IPS DF 6.9 (cell line): ENCODE measurements at regions not wholly inside any gene's neighbourhood (a gene's known extent, or its start where the extent isn't known, plus 50 kb on each side); places are given as distances from the start of the nearest gene placed in this dataset.

Source experiments
- DNase-seq: peaks from one replicate; pipeline ENCODE4 v3.0.0-alpha.2; 2013; ENCODE audit warnings: low read depth, low spot score
- H3K27ac ChIP-seq: one replicate; pipeline ENCODE4 v1.5.1; 2013; ENCODE audit warnings: low read length, control low read depth
- H3K27me3 ChIP-seq: 2 replicates; pipeline ENCODE4 v1.6.1; 2013; ENCODE audit warnings: mild to moderate bottlenecking, low read length; ENCODE audit not compliant: control insufficient read depth, insufficient read depth
- H3K36me3 ChIP-seq: 2 replicates; pipeline ENCODE4 v1.6.1; 2013; ENCODE audit warnings: low read length; ENCODE audit not compliant: control insufficient read depth, insufficient read depth
- H3K4me1 ChIP-seq: 2 replicates; pipeline ENCODE4 v1.6.1; 2013; ENCODE audit warnings: low read length; ENCODE audit not compliant: control insufficient read depth, insufficient read depth
- H3K4me3 ChIP-seq: 2 replicates; pipeline ENCODE4 v1.5.1; 2013; ENCODE audit warnings: mild to moderate bottlenecking, low read length
- H3K9me3 ChIP-seq: 2 replicates; pipeline ENCODE4 v1.6.1; 2013; ENCODE audit warnings: low read length, inconsistent platforms; ENCODE audit not compliant: control insufficient read depth, insufficient read depth
- WGBS: extraction: QIAGEN DNeasy Blood & Tissue Kit; methylation state at CpG from one replicate; pipeline ENCODE4 v1.1.7; 2013; ENCODE audit warnings: mixed read lengths, missing lambda C conversion rate; ENCODE audit not compliant: insufficient read length, insufficient coverage; 5-methylcytosine and 5-hydroxymethylcytosine counted together

GRCh38 chr17:36885153-36885735 is 52.0 kb upstream of the LHX1 start:
- Histone ChIP-seq H3K27me3 (no peaks in the 10 kb centered on the region), H3K27ac (no peak overlapping the region), H3K4me3 (no peak overlapping the region), H3K4me1 (no peaks in the 10 kb centered on the region; the same call in 1 of the 2 replicates), H3K9me3 (no peaks in the 10 kb centered on the region), H3K36me3 (no peaks in the 10 kb centered on the region)
- DNase-seq: no peak
- no CpG with 5 or more reads among the region's 19 CpGs for WGBS

DNA sequence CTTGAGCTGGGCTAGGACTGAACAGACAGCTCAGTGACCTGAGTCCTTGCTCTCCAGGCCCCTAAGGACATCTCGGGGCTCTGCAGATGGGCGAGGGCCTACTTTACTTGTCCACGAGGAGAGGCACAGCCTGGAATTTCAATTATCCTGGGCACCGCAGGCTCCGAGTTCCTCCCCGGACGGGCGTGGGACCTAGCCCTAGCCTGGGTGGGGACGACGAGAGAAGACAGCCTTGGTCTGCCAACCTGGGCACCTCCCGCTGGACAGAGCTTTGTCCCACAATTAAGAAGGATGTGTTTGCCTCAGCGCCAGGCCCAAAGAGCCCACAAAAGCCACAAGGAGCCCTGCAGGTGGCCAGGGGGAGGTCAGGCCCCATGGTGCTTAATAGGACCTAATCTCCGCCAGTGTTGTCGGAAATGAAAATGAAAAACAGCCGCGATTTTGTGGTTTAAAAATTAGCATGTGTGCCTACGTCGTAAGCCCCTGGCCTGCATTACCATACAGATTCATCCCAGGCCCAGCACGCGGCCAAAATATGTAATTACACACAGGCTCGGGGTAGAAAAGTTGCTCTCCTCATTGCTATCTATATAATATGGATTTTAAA is 51.4 kb upstream of the LHX1 start:
- Histone ChIP-seq H3K9me3 (no peaks in the 10 kb centered on the region), H3K4me1 (peaks cover 1% of the 10 kb centered on the region; the same call in 1 of the 2 replicates), H3K27me3 (no peaks in the 10 kb centered on the region), H3K27ac (no peak overlapping the region), H3K36me3 (no peaks in the 10 kb centered on the region), H3K4me3 (no peak overlapping the region)
- no CpG with 5 or more reads among the region's 21 CpGs for WGBS
- DNase-seq: no peak
